HG02938 (cell line): ENCODE measurements at regions not wholly inside any gene's neighbourhood (a gene's known extent, or its start where the extent isn't known, plus 50 kb on each side); places are given as distances from the start of the nearest gene placed in this dataset.

Experiments used
- ATAC-seq: cut with Tn5 transposase; IDR thresholded peaks from one replicate; pipeline ENCODE4 v1.9.1; 2021; ENCODE audit warnings: mild to moderate bottlenecking, moderate library complexity; ENCODE audit not compliant: unreplicated experiment

DNA sequence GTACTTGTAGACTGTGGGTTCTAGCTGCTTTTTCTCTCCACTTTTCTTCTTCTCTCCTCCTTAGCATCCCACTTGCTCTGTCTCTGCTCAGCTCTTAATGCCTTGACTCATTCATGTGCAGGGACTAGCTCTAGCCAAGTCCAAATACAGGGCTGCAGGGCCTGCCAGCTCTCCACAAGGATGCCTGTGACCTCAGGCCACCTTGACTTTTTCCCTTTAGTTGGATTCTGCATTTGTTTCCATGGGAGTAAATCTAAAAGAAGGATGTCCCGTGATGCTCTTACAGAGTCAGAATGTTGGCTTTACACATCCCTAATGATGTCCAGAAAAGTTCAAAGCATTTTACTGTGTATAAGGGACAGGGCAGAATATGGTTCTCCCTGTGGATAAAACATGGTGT is 101.8 kb upstream of the PREP start:
- no peak for ATAC-seq

DNA sequence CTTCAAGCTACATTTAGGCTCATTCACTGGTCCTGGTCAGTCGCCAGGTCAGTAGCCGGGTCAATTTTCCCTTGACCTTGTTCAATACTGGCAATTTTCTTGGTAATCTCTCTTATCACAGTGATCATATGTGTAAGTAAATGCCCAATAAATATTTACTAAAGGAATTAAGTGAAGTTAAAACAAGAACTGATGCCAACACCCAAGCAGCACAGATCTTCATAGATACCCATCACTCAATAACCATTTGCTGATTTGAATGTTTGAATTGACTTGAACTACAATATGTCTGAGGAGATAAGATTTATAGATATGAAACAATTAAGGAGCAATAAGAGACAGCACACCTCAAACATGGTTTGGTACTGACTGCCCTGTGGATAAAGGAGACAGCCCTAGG is 100.8 kb upstream of the PREP start:
- no peak for ATAC-seq

DNA sequence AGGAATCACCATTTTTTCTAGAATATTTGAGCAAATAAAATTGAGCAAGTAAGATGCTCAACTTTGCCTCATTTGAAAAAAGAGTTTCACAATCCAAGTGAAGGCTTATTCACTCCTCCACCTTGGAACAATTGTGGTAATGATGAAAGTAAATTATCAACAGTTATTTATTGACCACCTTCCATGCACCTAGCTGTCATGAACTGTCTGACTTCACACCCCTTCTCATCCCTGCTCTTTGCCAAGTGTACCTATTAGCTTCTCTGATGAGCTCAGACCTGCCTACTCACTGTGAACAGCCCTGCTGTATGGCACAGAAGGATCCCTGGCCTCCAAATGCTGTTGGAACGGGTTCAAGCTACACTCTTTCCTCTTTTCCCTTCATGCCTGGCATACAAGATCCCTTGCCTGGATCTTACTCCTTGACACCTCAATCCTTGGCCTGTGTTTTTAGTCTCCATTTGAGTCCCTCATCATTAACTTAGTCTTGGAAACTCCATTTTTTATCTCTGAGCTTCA is 99.0 kb upstream of the PREP start:
- no peak for ATAC-seq

DNA sequence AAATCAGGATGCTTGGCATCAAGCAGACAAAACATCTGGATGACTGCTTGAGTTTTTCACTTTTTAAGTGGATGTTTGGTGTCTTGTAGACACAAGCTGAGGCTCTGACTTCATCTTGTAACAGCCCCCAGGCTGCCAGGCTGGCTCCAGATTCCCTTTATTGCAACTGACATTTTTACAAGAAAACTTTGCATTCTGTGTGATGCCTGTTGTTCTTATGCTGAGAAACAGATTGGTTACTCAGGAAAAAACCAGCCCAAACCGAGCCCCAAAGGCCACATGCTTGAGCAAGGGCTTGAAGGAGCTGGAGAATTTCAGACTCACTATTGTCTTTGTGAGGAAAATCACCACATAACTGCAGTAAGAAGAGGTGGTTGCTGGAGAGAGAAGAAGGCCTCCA is 98.4 kb upstream of the PREP start:
- ATAC-seq, result no peak

DNA sequence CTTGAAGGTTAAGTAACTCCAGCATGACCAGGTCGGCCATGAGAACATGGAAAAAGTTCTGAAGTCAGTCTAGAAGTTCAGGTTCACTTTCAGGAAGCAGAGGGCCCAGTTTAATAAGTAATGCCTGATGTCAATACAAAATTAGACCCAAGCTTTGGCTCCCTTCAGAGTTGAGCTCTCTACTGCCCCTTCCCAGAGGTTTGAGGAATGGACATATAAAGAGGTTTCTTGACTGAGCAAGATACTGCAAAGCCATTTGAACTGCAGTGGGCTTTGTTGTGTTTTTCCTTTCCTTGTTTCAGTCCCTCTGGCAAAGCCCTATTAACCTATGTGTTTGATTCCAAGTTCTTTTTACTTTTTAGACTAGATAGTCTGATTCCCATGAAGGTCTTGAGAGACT is 97.8 kb upstream of the PREP start:
- no peak for ATAC-seq

DNA sequence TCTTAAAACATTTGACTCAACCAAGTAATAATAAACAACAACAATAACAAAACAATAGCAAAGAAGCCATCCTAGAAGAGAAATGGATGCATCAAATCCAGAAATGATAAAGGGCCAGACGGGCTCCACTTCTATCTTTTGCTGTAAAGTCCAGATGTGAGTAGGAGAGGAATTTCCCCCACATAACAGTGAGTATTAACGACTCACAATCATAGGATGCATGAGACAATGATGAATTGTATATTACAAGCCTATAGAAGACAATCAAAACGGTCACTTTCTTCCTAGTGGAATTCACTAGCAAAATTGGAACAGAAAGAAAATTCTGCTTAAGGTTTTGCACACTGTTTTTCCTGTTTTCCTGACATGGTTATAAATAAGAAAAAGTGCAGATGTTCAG is 97.0 kb upstream of the PREP start:
- no peak for ATAC-seq

DNA sequence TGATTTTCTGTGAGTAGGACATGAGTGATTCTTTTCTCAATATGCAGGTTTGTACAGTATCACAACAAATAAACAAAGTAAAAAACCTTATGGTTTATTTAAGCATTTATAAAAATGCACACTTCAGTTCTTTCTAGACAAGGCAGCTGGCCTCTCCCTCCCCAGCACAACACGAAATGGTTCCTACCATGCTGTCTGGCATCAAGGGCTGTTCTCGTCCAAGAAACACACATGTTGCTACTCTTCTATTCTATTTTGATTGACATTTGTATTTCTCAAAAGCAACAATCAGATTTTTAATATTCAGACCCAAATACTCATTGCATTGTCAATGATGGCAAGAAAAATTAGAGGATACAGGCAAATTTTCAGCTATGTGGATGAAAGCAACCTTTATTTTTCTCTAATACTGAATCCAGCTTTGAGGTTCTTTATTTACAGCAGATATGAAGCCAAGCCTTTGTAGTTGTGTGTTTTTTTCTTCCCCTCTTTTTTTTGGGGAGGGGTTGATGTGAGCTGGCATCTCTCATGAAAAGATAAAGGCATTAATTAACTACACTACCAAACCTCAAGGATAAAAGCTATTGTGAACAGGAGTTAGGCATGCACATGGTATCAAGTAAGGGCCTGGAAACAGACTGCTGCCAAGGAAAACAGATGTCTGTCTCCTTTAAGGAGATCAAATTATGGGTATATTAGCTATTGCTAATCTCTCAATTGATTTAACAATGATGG is 96.4 kb upstream of the PREP start:
- ATAC-seq, result no peak

DNA sequence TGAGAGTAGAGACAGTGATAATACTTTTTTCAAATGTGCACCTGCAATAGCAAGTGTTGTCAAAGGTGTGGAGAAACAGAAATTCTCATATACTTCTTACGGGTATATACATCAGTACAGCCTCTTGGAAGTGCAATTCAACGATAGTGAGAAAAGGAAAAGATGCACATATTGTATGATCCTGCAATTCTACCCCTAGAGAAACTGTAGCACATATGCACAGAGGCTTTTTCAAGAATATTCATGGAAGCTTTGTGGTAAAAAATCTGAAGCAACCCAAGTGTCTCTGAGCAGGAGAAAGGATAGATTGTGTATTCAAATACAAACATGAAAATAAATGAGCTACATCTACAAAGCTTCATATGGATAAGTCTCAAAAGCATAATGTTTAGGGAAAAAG is 94.7 kb upstream of the PREP start:
- ATAC-seq, result no peak

DNA sequence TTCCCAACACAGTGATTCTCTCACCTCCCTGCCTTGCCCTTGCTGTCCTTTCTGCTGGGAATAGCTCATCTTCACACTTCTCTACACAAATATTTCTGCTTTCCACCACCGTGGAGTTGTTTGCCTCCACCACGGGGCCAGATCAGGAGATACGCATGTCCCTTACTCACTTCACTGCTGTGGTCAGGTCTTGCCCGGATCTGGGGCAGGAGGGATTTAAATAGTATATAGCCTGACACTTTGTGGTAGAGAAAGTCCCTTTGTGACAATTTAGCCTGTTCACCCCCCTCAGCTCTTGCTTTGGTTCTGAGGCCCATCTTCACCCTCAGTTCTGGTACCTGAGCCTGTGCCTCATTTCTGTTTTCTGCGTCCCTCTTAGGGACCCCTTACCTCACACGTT is 92.6 kb upstream of the PREP start:
- ATAC-seq, result no peak

DNA sequence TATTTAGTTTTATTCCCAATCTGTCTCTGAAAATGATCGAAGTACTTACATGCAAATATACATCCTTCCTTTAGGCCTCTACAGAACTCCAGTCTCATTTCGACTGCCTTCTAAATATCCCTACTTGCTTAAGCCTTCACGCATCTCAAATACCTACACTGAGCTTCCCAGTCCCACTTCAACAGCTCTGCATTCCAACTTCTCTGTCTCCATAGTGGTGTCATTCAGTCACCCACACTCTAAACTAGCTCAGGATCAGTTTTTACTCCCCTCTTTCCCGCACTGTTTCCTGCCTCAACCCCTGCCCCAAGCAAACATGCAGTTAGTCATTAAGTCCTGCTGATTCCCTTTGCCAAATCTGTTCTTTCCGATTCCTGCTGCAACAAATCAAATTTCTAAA is 91.8 kb upstream of the PREP start:
- ATAC-seq, result no peak

DNA sequence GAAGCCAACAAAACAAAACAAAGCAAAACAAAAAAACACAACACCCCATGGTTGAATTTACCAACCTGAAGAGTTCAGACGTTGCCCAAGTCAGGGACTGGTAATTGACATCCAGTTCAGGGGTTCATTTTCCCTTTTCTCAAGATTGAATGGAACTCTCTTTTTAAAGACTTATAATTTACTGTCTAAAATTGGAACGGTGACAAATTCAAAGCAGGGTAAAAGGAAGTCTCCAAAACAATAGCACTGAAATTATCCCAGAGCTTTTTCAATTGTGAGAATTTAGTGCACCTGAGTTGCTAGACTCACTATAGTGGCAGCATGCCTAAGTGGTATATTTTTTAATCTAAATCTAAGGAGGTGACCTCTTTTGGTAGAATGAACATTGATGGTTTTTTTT is 90.9 kb upstream of the PREP start:
- peak; percentile 3 for ATAC-seq

DNA sequence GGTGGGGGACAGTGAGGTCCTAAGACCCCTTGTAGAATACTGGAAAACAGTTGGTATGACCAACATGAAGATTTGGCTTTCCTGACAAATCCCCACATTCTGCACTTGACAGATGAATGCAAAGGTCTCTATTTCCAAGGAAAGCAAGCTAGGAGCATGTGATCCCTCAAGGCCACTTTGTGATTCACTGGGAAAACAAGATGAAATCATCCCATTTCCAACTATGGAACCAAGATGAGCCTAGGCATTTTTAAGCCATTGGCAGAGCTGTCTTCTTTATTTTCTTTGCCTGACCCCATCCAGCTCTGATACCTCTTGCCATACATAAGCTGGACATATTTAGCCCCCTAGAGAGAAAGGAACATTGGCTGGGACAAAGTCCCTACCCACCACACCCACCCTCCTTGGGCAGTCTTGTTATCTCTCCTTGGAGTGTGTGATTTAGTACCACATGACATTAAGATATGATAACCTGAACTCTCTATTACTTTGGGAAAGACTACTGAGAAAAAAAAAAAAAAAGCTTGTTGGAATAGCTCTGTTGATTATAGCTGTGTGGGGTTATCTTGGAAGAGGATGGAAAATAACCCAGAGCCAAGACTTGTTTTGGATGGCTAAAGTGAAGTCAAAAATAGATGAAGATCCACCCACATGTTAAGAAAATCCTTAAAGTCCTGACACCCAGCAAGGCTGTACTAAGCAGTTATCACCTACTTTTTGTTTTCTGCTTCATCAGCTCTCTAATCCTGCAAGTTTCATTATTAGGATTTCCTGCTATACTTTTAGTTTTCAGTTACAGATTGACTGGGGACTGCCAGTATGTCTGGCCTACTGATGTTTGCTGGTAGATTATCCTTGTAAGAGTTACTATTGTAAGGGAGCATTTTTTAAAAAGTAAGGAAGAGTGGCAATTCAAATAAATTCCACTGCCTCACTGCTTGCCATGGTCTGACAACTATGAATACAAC is 90.1 kb upstream of the PREP start:
- ATAC-seq, result peak; percentile 83

DNA sequence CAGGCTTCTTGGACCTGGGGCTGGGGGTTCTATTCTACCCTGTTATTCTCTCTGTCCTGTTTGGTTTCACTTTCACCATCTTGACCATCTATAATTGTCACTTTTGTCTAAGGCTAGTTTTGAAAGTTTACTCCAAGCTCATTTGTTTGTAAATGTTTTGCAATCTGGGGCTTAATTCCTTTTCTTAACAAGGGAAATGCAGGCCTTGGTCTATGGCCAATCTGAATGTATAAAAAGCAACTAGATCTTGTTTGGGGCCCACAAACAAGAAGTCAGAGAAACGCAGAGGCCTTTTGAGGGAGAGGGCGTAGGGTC is 86.3 kb upstream of the PREP start:
- ATAC-seq, result no peak

DNA sequence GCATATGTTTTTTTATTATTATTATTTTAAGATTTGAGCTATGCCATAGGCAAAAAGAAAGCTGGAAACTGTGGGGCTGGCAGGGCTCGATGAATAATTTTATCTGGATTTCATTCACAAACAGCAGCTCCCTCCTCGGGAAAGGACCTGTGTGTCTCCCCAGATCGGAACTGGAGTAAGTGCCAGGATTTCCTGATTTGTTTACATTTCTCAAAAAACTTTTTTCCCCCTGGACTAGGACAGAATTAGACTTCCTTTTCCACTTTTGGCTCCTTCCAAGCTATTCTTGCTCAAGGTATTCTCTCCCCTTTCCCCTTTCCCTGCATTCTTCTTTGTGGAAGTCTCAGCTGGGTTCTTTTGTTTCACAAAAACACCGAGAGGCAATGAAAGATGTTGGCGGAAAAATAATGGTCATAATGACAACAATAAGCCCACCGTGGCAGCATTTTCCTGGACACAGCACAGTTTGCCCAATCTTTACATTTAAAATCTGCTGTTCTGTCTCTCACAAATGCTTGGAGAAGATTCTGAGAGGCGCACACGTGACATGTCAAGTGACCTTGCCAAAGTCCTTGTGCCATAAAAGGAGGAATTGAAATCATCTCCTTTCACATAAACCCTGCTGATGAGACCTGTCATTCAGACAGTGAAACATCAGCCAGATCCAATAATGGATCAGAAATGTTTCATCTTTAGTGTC is 85.8 kb upstream of the PREP start:
- ATAC-seq, result no peak

DNA sequence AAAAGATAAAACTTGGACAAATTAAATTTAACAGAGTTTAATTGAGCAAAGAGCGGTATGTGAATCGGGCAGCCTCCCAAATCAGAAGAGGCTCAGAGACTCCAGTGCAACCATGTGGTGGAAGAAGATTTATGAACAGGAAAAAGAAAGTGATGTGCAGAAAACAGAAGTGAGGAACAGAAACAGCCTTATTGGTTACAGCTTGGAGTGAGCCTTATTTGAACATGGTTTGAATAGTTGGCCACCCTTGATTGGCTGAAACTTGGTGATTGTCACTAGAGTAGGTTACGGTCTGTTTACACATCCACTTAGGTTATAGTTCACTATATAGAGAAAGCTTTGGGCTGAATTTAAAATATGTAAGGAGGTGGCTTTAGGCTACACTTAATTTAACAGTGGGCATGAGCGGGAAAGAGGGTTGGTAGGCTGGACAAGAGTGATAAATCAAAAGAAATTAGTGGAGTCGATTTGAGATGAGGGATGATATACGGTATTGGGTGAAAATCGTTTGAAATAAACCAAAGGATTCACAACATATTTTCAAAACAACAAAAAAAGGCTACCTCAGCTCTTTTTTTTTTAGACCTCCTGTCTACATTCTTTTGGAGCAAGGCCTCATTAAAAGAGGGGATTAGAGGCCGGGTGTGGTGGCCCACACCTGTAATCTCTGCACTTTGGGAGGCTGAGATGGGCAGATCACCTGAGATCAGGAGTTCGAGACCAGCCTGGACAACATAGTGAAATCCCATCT is 84.3 kb upstream of the PREP start:
- no peak for ATAC-seq

DNA sequence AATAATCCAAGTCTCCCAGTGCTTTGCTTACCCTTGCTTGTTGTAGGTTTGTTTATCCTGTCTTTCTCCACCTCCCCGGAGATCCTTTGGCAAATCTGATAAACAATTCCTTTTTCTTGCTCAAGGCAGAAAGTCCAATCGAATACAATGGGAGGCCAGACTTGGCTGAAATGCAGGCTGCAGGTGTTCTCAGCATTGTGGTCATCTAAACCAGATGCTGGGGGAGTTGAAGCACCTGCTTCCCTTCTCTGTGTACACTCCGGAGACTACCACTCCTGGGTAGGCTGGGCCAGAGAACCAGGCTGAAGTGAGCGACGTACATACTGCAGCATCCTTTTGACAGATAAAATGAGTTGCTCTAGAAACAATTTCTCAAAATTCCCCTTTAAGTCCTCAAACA is 82.6 kb upstream of the PREP start:
- no peak for ATAC-seq

DNA sequence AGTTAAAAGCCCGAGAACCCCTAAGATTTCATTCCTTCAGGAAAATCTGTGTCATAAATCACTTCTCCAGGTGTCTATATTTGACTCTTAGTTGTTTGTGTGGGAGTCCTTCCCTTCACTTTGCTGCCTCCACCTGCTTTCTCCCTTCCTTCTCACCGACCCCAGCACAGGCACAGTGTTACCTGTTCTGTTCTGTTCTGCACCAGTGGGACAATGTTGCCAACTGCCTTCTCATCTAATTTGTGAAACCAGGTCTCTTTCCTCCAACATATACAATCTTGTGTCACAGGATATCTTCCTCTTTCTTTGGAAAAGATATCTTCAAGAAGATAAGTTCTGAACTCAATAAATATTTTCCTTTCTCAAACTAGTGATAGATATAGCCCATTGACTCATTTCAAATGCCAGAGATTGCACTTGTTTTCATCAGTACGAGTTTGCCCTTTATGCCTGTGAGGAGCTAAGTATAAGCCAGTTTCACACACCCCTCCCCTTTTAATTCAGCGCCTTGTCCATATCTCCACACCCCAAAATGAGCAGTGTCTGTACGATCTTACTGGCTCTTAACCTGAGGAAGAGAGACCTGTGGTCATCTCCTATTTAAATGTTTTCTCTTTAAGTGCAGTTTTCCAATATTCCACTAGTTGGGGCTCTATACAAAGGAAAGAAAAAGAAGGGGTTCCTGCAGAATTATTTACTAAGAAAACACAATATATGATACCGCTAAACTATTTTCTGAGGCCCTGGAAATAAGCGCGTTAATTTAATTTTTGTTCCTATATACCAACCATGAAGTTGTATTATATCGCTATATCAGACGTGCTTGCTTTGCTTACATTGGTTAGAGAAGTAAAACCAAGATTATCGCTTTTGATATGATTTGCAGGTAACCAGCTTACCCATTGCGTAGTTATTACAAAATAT is 81.6 kb upstream of the PREP start:
- no peak for ATAC-seq

DNA sequence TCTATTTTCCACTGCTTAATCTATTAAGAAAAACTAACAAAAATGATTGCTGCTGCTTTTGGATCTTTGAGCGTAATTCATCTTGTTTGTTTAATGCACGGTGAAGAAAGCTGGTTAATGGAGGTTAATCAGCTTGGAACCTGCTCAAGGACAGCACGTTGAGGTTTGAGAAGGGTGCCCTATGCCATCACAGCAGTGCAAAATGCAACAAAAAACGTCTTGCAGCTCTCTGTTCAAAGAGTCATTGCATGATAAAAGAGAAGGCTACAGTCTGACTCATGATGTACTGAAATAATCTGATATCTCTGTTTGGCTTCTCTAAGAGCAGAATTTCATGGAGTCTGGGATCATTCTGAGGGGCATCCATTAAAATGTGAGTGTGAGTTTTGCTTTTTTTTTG is 80.6 kb upstream of the PREP start:
- ATAC-seq, result no peak

DNA sequence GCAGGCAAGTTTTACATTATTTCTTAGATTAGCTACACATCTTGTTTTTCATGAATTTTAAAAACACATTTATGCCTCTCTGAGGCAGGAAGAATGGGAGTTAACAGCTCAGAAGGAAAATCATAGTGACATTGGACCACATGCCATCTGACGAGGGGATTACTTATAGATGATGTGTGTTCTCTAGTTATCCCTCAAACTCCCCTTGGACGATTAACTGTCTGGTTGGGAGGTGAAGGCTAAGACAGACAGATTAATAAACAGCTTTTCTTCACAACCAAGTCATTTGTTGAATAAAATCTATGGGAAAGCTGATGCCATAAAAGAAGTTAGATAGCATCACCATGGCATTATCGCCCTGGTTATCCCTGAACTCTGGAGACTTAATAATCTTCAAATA is 80.0 kb upstream of the PREP start:
- ATAC-seq, result no peak
